ENCODE measurements at regions not wholly inside any gene's neighbourhood (a gene's known extent, or its start where the extent isn't known, plus 50 kb on each side); places are given as distances from the start of the nearest gene placed in this dataset.

DNA sequence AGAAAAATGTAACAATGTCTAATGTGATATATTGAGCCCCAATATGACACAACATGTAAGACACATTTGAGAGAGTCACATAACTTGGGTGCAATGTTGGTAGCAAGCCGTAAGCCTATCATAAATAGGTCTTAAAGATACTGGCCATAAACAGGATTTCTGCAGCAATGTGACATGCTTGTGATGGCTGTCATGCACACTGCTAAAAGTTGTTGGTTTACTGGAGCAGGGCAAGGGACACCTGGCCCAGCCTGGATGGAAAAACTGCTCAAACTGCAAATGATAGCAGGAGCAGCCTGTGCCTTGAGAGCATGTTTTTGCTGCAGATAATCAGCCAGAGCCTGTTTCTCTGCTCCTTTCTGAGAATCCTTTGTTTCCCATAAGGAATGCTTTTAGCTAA is 136.7 kb upstream of the ZNF91 start:
- H2AFZ ChIP-seq (ENCODE audit: low read depth, low read length): no peak overlapping the region
- no peak for FAIRE-seq
- H3K4me3 Mint-ChIP-seq (ENCODE audit: unreplicated experiment): no peak overlapping the region
- no peaks in the 10 kb centered on the region for H3K4me1 Mint-ChIP-seq (ENCODE audit: low read depth, unreplicated experiment)
- no peaks in the 10 kb centered on the region for H4K20me1 ChIP-seq (ENCODE audit: insufficient read depth, low read length)
- H3K27me3 Mint-ChIP-seq (ENCODE audit: low read depth, unreplicated experiment): no peaks in the 10 kb centered on the region
- H3K36me3 ChIP-seq (ENCODE audit: insufficient read depth, low read length): no peaks in the 10 kb centered on the region
- H3K9me3 Mint-ChIP-seq (ENCODE audit: unreplicated experiment): peaks cover 27% of the 10 kb centered on the region
- H3K9ac ChIP-seq (ENCODE audit: low read length): no peak overlapping the region
- H3K4me2 ChIP-seq (ENCODE audit: low read length): no peak overlapping the region
- no peak overlapping the region for H3K27ac ChIP-seq (ENCODE audit: low read depth, low read length)
- no peak overlapping the region for H3K4me3 ChIP-seq (ENCODE audit: insufficient read depth, low read depth, low read length)
- no peaks in the 10 kb centered on the region for H3K79me2 ChIP-seq (ENCODE audit: insufficient read depth, low read length)
- H3K36me3 Mint-ChIP-seq (ENCODE audit: low read depth, unreplicated experiment): no peaks in the 10 kb centered on the region
- TF ChIP-seq, protein P1, sequence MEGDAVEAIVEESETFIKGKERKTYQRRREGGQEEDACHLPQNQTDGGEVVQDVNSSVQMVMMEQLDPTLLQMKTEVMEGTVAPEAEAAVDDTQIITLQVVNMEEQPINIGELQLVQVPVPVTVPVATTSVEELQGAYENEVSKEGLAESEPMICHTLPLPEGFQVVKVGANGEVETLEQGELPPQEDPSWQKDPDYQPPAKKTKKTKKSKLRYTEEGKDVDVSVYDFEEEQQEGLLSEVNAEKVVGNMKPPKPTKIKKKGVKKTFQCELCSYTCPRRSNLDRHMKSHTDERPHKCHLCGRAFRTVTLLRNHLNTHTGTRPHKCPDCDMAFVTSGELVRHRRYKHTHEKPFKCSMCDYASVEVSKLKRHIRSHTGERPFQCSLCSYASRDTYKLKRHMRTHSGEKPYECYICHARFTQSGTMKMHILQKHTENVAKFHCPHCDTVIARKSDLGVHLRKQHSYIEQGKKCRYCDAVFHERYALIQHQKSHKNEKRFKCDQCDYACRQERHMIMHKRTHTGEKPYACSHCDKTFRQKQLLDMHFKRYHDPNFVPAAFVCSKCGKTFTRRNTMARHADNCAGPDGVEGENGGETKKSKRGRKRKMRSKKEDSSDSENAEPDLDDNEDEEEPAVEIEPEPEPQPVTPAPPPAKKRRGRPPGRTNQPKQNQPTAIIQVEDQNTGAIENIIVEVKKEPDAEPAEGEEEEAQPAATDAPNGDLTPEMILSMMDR (IDR thresholded peaks at IDR 0.05; ENCODE audit: insufficient read depth, low read depth, low read length): no peak
- no peak for TF ChIP-seq EZH2 (IDR thresholded peaks at IDR 0.05; ENCODE audit: insufficient read depth, low read length)
- H3K9me3 ChIP-seq (ENCODE audit: insufficient read depth, low read depth, low read length): peaks cover 14% of the 10 kb centered on the region
- no peak overlapping the region for H3K27ac Mint-ChIP-seq (ENCODE audit: unreplicated experiment)
- no peaks in the 10 kb centered on the region for H3K27me3 ChIP-seq (ENCODE audit: insufficient read depth, low read length)
- H3K4me1 ChIP-seq (ENCODE audit: insufficient read depth, low read length): no peaks in the 10 kb centered on the region
- no peak for DNase-seq (ENCODE audit: low read depth)

DNA sequence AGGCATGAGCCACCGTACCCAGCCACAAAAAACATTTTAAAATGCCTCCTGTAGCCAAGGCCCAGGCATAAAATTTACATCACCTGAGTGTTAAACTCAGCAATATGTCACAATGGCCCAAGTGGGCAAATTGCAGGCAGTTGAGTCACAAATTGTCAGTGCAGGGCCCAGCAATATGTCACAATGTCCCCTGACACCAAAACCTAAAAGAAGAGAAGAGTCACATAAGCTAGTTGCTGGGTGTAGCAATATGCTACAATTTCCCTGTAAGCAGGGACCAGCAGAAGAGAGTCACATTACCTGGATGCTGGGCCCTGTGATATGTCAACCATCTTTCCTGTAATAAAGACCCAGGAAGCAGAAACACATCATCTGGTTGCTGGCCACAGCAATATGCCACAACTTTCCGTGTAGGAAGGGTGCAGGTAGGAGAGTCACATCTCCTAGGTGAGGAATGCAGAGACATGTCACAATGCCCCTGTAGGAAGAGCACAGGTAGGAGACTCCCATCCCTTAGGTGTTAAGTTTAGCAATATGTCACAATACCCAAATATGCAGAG is 136.0 kb upstream of the ZNF91 start:
- no peak for DNase-seq (ENCODE audit: low read depth)
- H3K9me3 Mint-ChIP-seq (ENCODE audit: unreplicated experiment): peaks cover 27% of the 10 kb centered on the region
- H3K27ac ChIP-seq (ENCODE audit: low read depth, low read length): no peak overlapping the region
- H3K4me1 ChIP-seq (ENCODE audit: insufficient read depth, low read length): no peaks in the 10 kb centered on the region
- H3K4me2 ChIP-seq (ENCODE audit: low read length): no peak overlapping the region
- no peak overlapping the region for H3K27ac Mint-ChIP-seq (ENCODE audit: unreplicated experiment)
- no peak for FAIRE-seq
- no peaks in the 10 kb centered on the region for H3K27me3 ChIP-seq (ENCODE audit: insufficient read depth, low read length)
- H3K9me3 ChIP-seq (ENCODE audit: insufficient read depth, low read depth, low read length): peaks cover 14% of the 10 kb centered on the region
- no peaks in the 10 kb centered on the region for H3K36me3 ChIP-seq (ENCODE audit: insufficient read depth, low read length)
- H3K36me3 Mint-ChIP-seq (ENCODE audit: low read depth, unreplicated experiment): no peaks in the 10 kb centered on the region
- no peak overlapping the region for H3K9ac ChIP-seq (ENCODE audit: low read length)
- H4K20me1 ChIP-seq (ENCODE audit: insufficient read depth, low read length): no peaks in the 10 kb centered on the region
- no peaks in the 10 kb centered on the region for H3K27me3 Mint-ChIP-seq (ENCODE audit: low read depth, unreplicated experiment)
- H3K4me1 Mint-ChIP-seq (ENCODE audit: low read depth, unreplicated experiment): peaks cover 1% of the 10 kb centered on the region
- TF ChIP-seq, protein P1 (IDR thresholded peaks at IDR 0.05; ENCODE audit: insufficient read depth, low read depth, low read length): no peak
- TF ChIP-seq EZH2 (IDR thresholded peaks at IDR 0.05; ENCODE audit: insufficient read depth, low read length): no peak
- no peak overlapping the region for H2AFZ ChIP-seq (ENCODE audit: low read depth, low read length)
- no peak overlapping the region for H3K4me3 ChIP-seq (ENCODE audit: insufficient read depth, low read depth, low read length)
- no peak overlapping the region for H3K4me3 Mint-ChIP-seq (ENCODE audit: unreplicated experiment)
- H3K79me2 ChIP-seq (ENCODE audit: insufficient read depth, low read length): no peaks in the 10 kb centered on the region

DNA sequence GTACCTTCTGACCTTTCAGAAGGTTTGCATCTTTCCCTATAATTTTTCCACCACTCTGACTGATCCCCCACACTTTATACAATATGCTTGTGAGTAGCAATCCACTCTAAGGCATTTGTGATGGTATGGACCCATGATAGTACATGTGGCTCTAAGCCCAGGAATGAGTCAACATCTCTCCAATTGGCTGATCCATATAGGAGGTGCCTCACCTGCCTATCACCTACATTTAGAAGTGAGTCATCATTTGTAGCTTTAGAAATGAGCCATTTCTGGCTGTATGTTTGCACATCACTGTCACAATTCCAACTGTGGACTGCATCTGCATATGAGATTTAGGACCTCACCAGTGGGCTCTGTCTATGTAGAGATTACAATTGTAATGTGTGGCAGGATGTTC is 133.1 kb upstream of the ZNF91 start:
- Histone ChIP-seq H3K9me3 (ENCODE audit: insufficient read depth, low read depth, low read length) (peaks cover 16% of the 10 kb centered on the region), H3K27me3 (ENCODE audit: insufficient read depth, low read length) (no peaks in the 10 kb centered on the region), H3K4me2 (ENCODE audit: low read length) (no peak overlapping the region), H3K79me2 (ENCODE audit: insufficient read depth, low read length) (no peaks in the 10 kb centered on the region), H3K4me1 (ENCODE audit: insufficient read depth, low read length) (no peaks in the 10 kb centered on the region), H3K4me3 (ENCODE audit: insufficient read depth, low read depth, low read length) (no peak overlapping the region), H2AFZ (ENCODE audit: low read depth, low read length) (no peak overlapping the region), H3K36me3 (ENCODE audit: insufficient read depth, low read length) (no peaks in the 10 kb centered on the region), H4K20me1 (ENCODE audit: insufficient read depth, low read length) (no peaks in the 10 kb centered on the region), H3K27ac (ENCODE audit: low read depth, low read length) (no peak overlapping the region), H3K9ac (ENCODE audit: low read length) (no peak overlapping the region)
- Mint-ChIP-seq H3K4me1 (ENCODE audit: low read depth, unreplicated experiment) (peaks cover 1% of the 10 kb centered on the region), H3K36me3 (ENCODE audit: low read depth, unreplicated experiment) (no peaks in the 10 kb centered on the region), H3K4me3 (ENCODE audit: unreplicated experiment) (no peak overlapping the region), H3K27me3 (ENCODE audit: low read depth, unreplicated experiment) (no peaks in the 10 kb centered on the region), H3K27ac (ENCODE audit: unreplicated experiment) (no peak overlapping the region), H3K9me3 (ENCODE audit: unreplicated experiment) (peaks cover 21% of the 10 kb centered on the region)
- TF ChIP-seq, protein P1 (IDR thresholded peaks at IDR 0.05; ENCODE audit: insufficient read depth, low read depth, low read length): no peak
- no peak for TF ChIP-seq EZH2 (IDR thresholded peaks at IDR 0.05; ENCODE audit: insufficient read depth, low read length)
- DNase-seq (ENCODE audit: low read depth) (no peak), FAIRE-seq (no peak)

Measured in astrocyte (in vitro differentiated cells and primary cell).